ENCODE measurements at regions not wholly inside any gene's neighbourhood (a gene's known extent, or its start where the extent isn't known, plus 50 kb on each side); places are given as distances from the start of the nearest gene placed in this dataset.

GRCh38 chr2:152942940-152943440 is 224.6 kb downstream of the ARL6IP6 start:
- peaks cover 2% of the 10 kb centered on the region for H3K27me3 Mint-ChIP-seq (ENCODE audit: unreplicated experiment)
- no peak overlapping the region for H3K4me3 Mint-ChIP-seq (ENCODE audit: unreplicated experiment)
- H3K36me3 Mint-ChIP-seq (ENCODE audit: low read depth, unreplicated experiment) = no peaks in the 10 kb centered on the region
- no peak overlapping the region for H3K27ac Mint-ChIP-seq (ENCODE audit: unreplicated experiment)
- DNase-seq (ENCODE audit: low spot score) = no peak
- TF ChIP-seq CTCF (IDR thresholded peaks at IDR 0.05; ENCODE audit: unreplicated experiment) = no peak
- H3K4me1 Mint-ChIP-seq (ENCODE audit: unreplicated experiment) = no peaks in the 10 kb centered on the region
- no peaks in the 10 kb centered on the region for H3K9me3 Mint-ChIP-seq (ENCODE audit: unreplicated experiment)

GRCh38 chr2:152930501-152930900 is 212.1 kb downstream of the ARL6IP6 start:
- H3K9me3 Mint-ChIP-seq (ENCODE audit: unreplicated experiment) = no peaks in the 10 kb centered on the region
- no peak overlapping the region for H3K4me3 Mint-ChIP-seq (ENCODE audit: unreplicated experiment)

GRCh38 chr2:152929628-152930027 is 211.2 kb downstream of the ARL6IP6 start:
- no peak for TF ChIP-seq CTCF (IDR thresholded peaks at IDR 0.05; ENCODE audit: unreplicated experiment)
- H3K36me3 Mint-ChIP-seq (ENCODE audit: low read depth, unreplicated experiment) = no peaks in the 10 kb centered on the region
- H3K4me1 Mint-ChIP-seq (ENCODE audit: unreplicated experiment) = no peaks in the 10 kb centered on the region
- H3K4me3 Mint-ChIP-seq (ENCODE audit: unreplicated experiment) = no peak overlapping the region
- no peak overlapping the region for H3K27ac Mint-ChIP-seq (ENCODE audit: unreplicated experiment)
- no peaks in the 10 kb centered on the region for H3K9me3 Mint-ChIP-seq (ENCODE audit: unreplicated experiment)
- H3K27me3 Mint-ChIP-seq (ENCODE audit: unreplicated experiment) = peaks cover 2% of the 10 kb centered on the region
- DNase-seq (ENCODE audit: low spot score) = no peak

More at GRCh38 chr2:152930501-152930900, 212.1 kb downstream of the ARL6IP6 start:
- H3K27ac Mint-ChIP-seq (ENCODE audit: unreplicated experiment) = no peak overlapping the region
- H3K27me3 Mint-ChIP-seq (ENCODE audit: unreplicated experiment) = peaks cover 2% of the 10 kb centered on the region
- no peaks in the 10 kb centered on the region for H3K36me3 Mint-ChIP-seq (ENCODE audit: low read depth, unreplicated experiment)
- TF ChIP-seq CTCF (IDR thresholded peaks at IDR 0.05; ENCODE audit: unreplicated experiment) = no peak
- H3K4me1 Mint-ChIP-seq (ENCODE audit: unreplicated experiment) = no peaks in the 10 kb centered on the region
- DNase-seq (ENCODE audit: low spot score) = no peak

- H3K4me3 Mint-ChIP-seq (ENCODE audit: unreplicated experiment) = no peak overlapping the region
- TF ChIP-seq CTCF (IDR thresholded peaks at IDR 0.05; ENCODE audit: unreplicated experiment) = peak; percentile 90
- H3K9me3 Mint-ChIP-seq (ENCODE audit: unreplicated experiment) = no peaks in the 10 kb centered on the region
- H3K27ac Mint-ChIP-seq (ENCODE audit: unreplicated experiment) = no peak overlapping the region
- H3K36me3 Mint-ChIP-seq (ENCODE audit: low read depth, unreplicated experiment) = no peaks in the 10 kb centered on the region
- no peaks in the 10 kb centered on the region for H3K4me1 Mint-ChIP-seq (ENCODE audit: unreplicated experiment)
- peaks cover 2% of the 10 kb centered on the region for H3K27me3 Mint-ChIP-seq (ENCODE audit: unreplicated experiment)
- DNase-seq (ENCODE audit: low spot score) = peak; percentile 85
These were observed 207.4 kb downstream of the ARL6IP6 start for GRCh38 chr2:152925547-152926448.

GRCh38 chr2:152924722-152925121 is 206.3 kb downstream of the ARL6IP6 start:
- DNase-seq (ENCODE audit: low spot score) = no peak
- no peak for TF ChIP-seq CTCF (IDR thresholded peaks at IDR 0.05; ENCODE audit: unreplicated experiment)
- Mint-ChIP-seq H3K4me1 (ENCODE audit: unreplicated experiment) (no peaks in the 10 kb centered on the region), H3K27me3 (ENCODE audit: unreplicated experiment) (peaks cover 2% of the 10 kb centered on the region), H3K36me3 (ENCODE audit: low read depth, unreplicated experiment) (no peaks in the 10 kb centered on the region), H3K27ac (ENCODE audit: unreplicated experiment) (no peak overlapping the region), H3K9me3 (ENCODE audit: unreplicated experiment) (no peaks in the 10 kb centered on the region), H3K4me3 (ENCODE audit: unreplicated experiment) (no peak overlapping the region)
